BLaER1 (cell line): ENCODE measurements at regions not wholly inside any gene's neighbourhood (a gene's known extent, or its start where the extent isn't known, plus 50 kb on each side); places are given as distances from the start of the nearest gene placed in this dataset.

ENCODE experiments used
- H3K27ac ChIP-seq: shearing (Covaris generic); formaldehyde crosslinking; 2 replicates; pipeline ENCODE4 v1.8.1; 2022
- H3K27me3 ChIP-seq: shearing (Covaris generic); formaldehyde crosslinking; 2 replicates; pipeline ENCODE4 v1.8.1; 2022
- H3K36me3 ChIP-seq: shearing (Covaris generic); formaldehyde crosslinking; 2 replicates; pipeline ENCODE4 v1.8.1; 2022
- H3K4me1 ChIP-seq: shearing (Covaris generic); formaldehyde crosslinking; 2 replicates; pipeline ENCODE4 v1.8.1; 2022
- H3K4me2 ChIP-seq: shearing (Covaris generic); formaldehyde crosslinking; 2 replicates; pipeline ENCODE4 v1.8.1; 2022
- H3K4me3 ChIP-seq: shearing (Covaris generic); formaldehyde crosslinking; 2 replicates; pipeline ENCODE4 v1.8.1; 2022
- H3K9ac ChIP-seq: shearing (Covaris generic); formaldehyde crosslinking; 2 replicates; pipeline ENCODE4 v1.8.1; 2022
- H3K9me3 ChIP-seq: shearing (Covaris generic); formaldehyde crosslinking; 2 replicates; pipeline ENCODE4 v1.8.1; 2022
- H4K20me1 ChIP-seq: shearing (Covaris generic); formaldehyde crosslinking; 2 replicates; pipeline ENCODE4 v1.8.1; 2022
- Cebpa-rat ChIP-seq: shearing (Covaris generic); IDR thresholded peaks from 2 replicates; pipeline ENCODE4 v1.8.1; 2022

- no peaks in the 10 kb centered on the region for H3K4me1 ChIP-seq
- H3K36me3 ChIP-seq = no peaks in the 10 kb centered on the region
- H3K4me2 ChIP-seq = no peak overlapping the region
- no peak overlapping the region for H3K27ac ChIP-seq
- TF ChIP-seq Cebpa-rat = no peak
- no peaks in the 10 kb centered on the region for H3K9me3 ChIP-seq
- H3K9ac ChIP-seq = no peak overlapping the region
- peaks cover 11% of the 10 kb centered on the region; the same call in 1 of the 2 replicates for H4K20me1 ChIP-seq
- H3K4me3 ChIP-seq = no peak overlapping the region
- peaks cover 54% of the 10 kb centered on the region for H3K27me3 ChIP-seq
Observed at GRCh38 chr3:152197937-152198336, 70.8 kb upstream of the MBNL1 start.

GRCh38 chr3:152198665-152199064 is 70.1 kb upstream of the MBNL1 start:
- H3K4me2 ChIP-seq = no peak overlapping the region
- no peak overlapping the region for H3K27ac ChIP-seq
- H3K4me3 ChIP-seq = no peak overlapping the region
- H3K9ac ChIP-seq = no peak overlapping the region
- no peaks in the 10 kb centered on the region for H3K4me1 ChIP-seq
- no peaks in the 10 kb centered on the region for H3K9me3 ChIP-seq
- TF ChIP-seq Cebpa-rat = no peak
- H3K36me3 ChIP-seq = no peaks in the 10 kb centered on the region
- H4K20me1 ChIP-seq = peaks cover 11% of the 10 kb centered on the region; the same call in 1 of the 2 replicates
- H3K27me3 ChIP-seq = peaks cover 61% of the 10 kb centered on the region

GRCh38 chr3:152199102-152199840 is 69.5 kb upstream of the MBNL1 start:
- Histone ChIP-seq H3K4me3 (no peak overlapping the region), H3K36me3 (no peaks in the 10 kb centered on the region), H3K9ac (no peak overlapping the region), H3K9me3 (no peaks in the 10 kb centered on the region), H4K20me1 (peaks cover 11% of the 10 kb centered on the region; the same call in 1 of the 2 replicates), H3K4me2 (no peak overlapping the region), H3K27me3 (peaks cover 67% of the 10 kb centered on the region), H3K4me1 (no peaks in the 10 kb centered on the region), H3K27ac (no peak overlapping the region)
- TF ChIP-seq Cebpa-rat = no peak

- H3K4me3 ChIP-seq = no peak overlapping the region
- peaks cover 76% of the 10 kb centered on the region for H3K27me3 ChIP-seq
- no peak for TF ChIP-seq Cebpa-rat
- H4K20me1 ChIP-seq = peaks cover 11% of the 10 kb centered on the region; the same call in 1 of the 2 replicates
- H3K9me3 ChIP-seq = no peaks in the 10 kb centered on the region
- H3K27ac ChIP-seq = no peak overlapping the region
- no peaks in the 10 kb centered on the region for H3K36me3 ChIP-seq
- peaks cover 9% of the 10 kb centered on the region; the same call in 1 of the 2 replicates for H3K4me1 ChIP-seq
- no peak overlapping the region for H3K9ac ChIP-seq
- no peak overlapping the region for H3K4me2 ChIP-seq
Observed at GRCh38 chr3:152200476-152201420, 68.0 kb upstream of the MBNL1 start.

- H3K27ac ChIP-seq = no peak overlapping the region
Observed at GRCh38 chr3:152202976-152203626, 65.6 kb upstream of the MBNL1 start.

GRCh38 chr3:152203652-152204051 is 65.1 kb upstream of the MBNL1 start:
- Histone ChIP-seq H3K9ac (no peak overlapping the region), H4K20me1 (peaks cover 11% of the 10 kb centered on the region; the same call in 1 of the 2 replicates), H3K27ac (no peak overlapping the region), H3K4me3 (no peak overlapping the region), H3K4me2 (no peak overlapping the region), H3K4me1 (peaks cover 9% of the 10 kb centered on the region; the same call in 1 of the 2 replicates), H3K27me3 (peaks cover 58% of the 10 kb centered on the region), H3K36me3 (no peaks in the 10 kb centered on the region), H3K9me3 (peaks cover 5% of the 10 kb centered on the region; the same call in 1 of the 2 replicates)
- no peak for TF ChIP-seq Cebpa-rat

More at GRCh38 chr3:152202976-152203626, 65.6 kb upstream of the MBNL1 start:
- Histone ChIP-seq H3K4me2 (no peak overlapping the region), H3K9ac (no peak overlapping the region), H3K27me3 (peaks cover 64% of the 10 kb centered on the region), H3K9me3 (peaks cover 2% of the 10 kb centered on the region; the same call in 1 of the 2 replicates), H3K4me1 (peaks cover 9% of the 10 kb centered on the region; the same call in 1 of the 2 replicates), H4K20me1 (peaks cover 11% of the 10 kb centered on the region; the same call in 1 of the 2 replicates), H3K4me3 (no peak overlapping the region), H3K36me3 (no peaks in the 10 kb centered on the region)
- no peak for TF ChIP-seq Cebpa-rat

- H3K4me1 ChIP-seq = peaks cover 9% of the 10 kb centered on the region; the same call in 1 of the 2 replicates
- no peak for TF ChIP-seq Cebpa-rat
- H3K27ac ChIP-seq = no peak overlapping the region
Observed at GRCh38 chr3:152204218-152204617, 64.5 kb upstream of the MBNL1 start.

GRCh38 chr3:152205097-152205593 is 63.6 kb upstream of the MBNL1 start:
- H3K9me3 ChIP-seq = peaks cover 5% of the 10 kb centered on the region; the same call in 1 of the 2 replicates

More at GRCh38 chr3:152204218-152204617, 64.5 kb upstream of the MBNL1 start:
- Histone ChIP-seq H3K9me3 (peaks cover 5% of the 10 kb centered on the region; the same call in 1 of the 2 replicates), H3K4me2 (no peak overlapping the region), H4K20me1 (peaks cover 9% of the 10 kb centered on the region; the same call in 1 of the 2 replicates), H3K27me3 (peaks cover 52% of the 10 kb centered on the region), H3K4me3 (no peak overlapping the region), H3K36me3 (no peaks in the 10 kb centered on the region), H3K9ac (no peak overlapping the region)

More at GRCh38 chr3:152205097-152205593, 63.6 kb upstream of the MBNL1 start:
- Histone ChIP-seq H3K9ac (no peak overlapping the region), H3K27ac (no peak overlapping the region), H3K27me3 (peaks cover 43% of the 10 kb centered on the region), H3K4me1 (peaks cover 9% of the 10 kb centered on the region; the same call in 1 of the 2 replicates), H3K4me2 (peak overlapping the region; percentile 37), H3K4me3 (no peak overlapping the region), H3K36me3 (no peaks in the 10 kb centered on the region), H4K20me1 (peaks cover under 1% of the 10 kb centered on the region; the same call in 1 of the 2 replicates)
- no peak for TF ChIP-seq Cebpa-rat
